HG03064 (cell line): ENCODE measurements at regions not wholly inside any gene's neighbourhood (a gene's known extent, or its start where the extent isn't known, plus 50 kb on each side); places are given as distances from the start of the nearest gene placed in this dataset.

ENCODE experiments used
- ATAC-seq: cut with Tn5 transposase; IDR thresholded peaks from one replicate; pipeline ENCODE4 v1.9.1; 2021; ENCODE audit warnings: low read depth; ENCODE audit not compliant: unreplicated experiment

DNA sequence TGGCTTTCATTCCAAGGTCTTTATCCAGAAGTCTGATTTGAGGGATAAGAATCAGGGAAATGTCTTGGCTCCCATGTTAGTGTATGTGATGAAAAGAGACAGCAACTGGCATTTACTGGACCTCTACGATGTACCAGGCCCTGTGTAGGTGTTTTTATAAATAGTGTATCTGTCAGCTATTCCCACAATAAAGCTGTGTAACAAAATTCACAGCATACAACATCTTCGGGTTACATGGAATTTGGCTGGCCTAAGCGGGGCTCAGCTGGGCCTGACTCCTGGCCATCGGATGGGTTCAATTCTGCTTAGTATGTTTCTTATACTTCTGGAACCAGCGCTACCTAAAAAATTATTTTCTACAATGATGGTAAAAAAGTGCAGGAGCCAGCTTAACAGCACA, 128.2 kb downstream of the SNX5 start:
- no peak for ATAC-seq

DNA sequence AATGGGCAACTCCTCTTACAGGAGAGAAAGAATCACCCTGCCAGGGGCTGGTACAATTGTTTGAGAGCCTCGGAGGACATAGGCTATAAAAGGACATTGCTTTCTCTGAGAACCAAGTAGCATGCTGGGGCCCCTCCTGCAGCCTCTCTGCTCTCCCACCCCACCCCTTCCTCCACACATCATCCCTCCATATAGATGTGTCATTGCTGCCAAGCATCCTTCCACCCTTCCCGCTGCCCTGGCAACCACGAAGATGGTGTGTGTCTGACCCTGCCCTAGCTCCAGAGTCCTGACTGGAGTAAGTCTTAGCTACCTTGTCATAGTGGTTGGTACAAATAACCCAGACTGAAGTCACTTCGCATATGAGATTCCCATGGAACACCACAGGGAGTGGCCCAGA, 129.7 kb downstream of the SNX5 start:
- no peak for ATAC-seq

GRCh38 chr20:17837179-17837578, 131.4 kb downstream of the SNX5 start:
- no peak for ATAC-seq

GRCh38 chr20:17836303-17836861, 132.2 kb downstream of the SNX5 start:
- ATAC-seq: no peak

GRCh38 chr20:17835934-17836300, 132.7 kb downstream of the SNX5 start:
- ATAC-seq: no peak

GRCh38 chr20:17835240-17835933, 133.2 kb downstream of the SNX5 start:
- no peak for ATAC-seq

- ATAC-seq: no peak
These were observed 133.8 kb downstream of the SNX5 start for GRCh38 chr20:17834804-17835203.

DNA sequence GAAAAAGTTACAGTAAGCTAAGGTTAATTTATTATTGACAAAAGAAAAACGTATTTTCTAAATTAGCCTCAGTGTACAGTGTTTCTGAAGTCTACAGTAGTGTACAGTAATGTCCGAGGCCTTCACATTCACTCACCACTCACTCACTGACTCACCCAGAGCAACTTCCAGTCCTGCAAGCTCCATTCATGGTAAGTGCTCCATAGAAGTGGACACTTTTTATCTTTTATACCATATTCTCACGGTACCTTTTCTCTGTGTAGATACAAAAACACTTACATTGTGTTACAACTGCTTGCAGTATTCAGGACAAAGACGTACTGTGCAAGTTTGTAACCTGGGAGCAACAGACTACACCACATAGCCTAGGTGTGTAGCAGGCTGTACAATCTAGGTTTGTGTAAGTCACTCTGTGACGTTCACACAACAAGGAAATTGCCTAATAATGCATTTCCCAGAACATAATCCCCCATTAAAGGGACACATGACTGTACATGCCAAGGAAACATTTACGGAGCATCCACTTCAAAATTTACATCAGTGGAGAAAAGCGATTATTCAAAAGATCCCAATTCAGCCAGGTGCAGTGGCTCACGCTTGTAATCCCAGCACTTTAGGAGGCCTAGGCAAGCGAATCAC, 133.4 kb downstream of the BANF2 start:
- ATAC-seq: no peak

DNA sequence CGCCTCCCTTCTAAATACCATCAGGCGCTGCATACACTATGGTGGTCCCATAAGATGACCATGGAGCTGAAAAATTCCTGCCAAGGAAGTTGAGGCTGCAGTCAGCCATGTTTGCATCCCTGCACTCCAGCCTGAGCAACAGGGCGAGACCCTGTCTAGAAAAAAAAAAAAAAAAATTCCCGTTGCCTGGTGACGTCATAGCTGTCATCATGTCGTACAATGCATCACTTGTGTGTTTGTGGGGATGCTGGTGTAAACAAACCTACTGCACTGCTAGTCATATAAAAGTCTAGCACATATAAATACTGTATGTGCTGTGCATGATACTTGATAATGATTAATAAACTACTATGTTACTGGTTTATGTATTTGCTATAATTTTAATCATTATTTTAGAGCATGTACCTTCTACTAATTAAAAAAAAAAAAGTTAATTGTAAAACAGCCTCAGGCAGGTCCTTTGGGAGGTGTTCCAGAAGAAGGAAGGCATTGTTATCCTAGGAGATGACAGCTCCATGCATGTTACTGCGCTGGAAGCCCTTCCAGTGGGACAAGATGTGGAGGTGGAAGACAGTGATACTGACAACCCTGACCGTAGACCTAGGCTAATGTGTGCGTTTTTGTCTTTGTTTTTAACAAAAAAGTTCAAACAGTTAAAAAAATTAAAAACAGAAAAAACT, 132.6 kb downstream of the BANF2 start:
- ATAC-seq: no peak

GRCh38 chr20:17828598-17829144, 128.9 kb downstream of the BANF2 start:
- ATAC-seq: no peak

DNA sequence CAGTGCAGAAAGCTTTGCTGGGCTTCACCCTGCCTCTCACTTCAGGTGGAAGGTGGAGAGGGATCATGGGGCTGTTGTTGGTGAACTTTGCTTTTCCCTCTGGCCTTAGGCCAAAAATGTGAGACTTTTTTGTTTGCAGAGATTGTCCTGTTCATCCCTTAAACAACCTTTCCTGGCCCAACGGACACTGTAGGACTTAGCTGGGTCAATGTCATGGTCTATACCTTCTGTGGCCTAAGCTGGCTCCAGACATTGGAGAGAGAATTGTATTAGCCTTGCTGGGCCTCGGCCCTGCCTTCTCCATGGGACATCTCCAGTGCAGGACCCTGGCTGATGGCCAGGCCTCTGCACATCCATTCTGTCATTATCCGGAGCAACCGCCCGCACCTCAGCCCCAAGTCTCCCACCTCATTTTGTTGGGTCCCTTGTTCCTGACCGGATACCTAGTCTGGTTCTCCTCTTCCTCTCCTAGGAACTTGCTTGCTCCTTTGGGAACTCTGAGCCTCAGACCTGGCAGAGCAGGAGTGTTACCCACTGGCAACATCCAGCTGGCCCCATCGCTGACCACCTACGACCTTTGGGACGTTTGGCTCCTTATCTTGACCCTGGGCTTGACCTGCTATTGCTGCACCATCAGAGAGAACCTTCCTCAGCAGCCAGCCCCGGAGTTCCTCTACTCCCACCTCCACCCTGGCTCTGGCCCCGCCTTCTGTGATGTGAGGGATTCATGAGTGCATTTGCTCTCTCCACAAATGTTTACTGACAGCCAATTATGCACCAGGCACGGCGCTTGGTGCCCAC, 128.2 kb downstream of the BANF2 start:
- no peak for ATAC-seq

DNA sequence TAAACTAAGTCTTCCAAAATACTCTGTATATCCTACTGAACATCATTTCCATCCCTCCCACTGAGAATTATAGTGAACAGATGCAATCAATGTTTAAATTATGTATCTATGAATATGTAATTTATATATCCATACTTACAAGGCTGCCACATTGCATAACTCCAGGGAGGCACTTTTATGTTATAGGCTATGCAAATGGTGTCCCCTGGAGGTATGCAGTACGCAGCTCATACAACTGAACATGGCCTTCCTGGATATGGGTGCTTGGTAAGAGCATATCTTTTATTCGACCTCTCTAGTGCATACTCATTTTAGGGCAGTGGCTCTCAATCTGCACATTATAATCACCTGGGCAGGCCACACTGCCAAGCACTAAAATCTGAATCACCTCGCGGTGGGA, 127.3 kb downstream of the BANF2 start:
- ATAC-seq: no peak

GRCh38 chr20:17825960-17826843, 126.4 kb downstream of the BANF2 start:
- peak; percentile 84 for ATAC-seq

GRCh38 chr20:17825252-17825959, 125.6 kb downstream of the BANF2 start:
- ATAC-seq: no peak

- no peak for ATAC-seq
These were observed 125.0 kb downstream of the BANF2 start for GRCh38 chr20:17824676-17825251.

GRCh38 chr20:17823409-17824144, 123.8 kb downstream of the BANF2 start:
- ATAC-seq: no peak

GRCh38 chr20:17822540-17823408, 123.0 kb downstream of the BANF2 start:
- ATAC-seq: no peak
